Neural cell (in vitro differentiated cells): ENCODE measurements at regions not wholly inside any gene's neighbourhood (a gene's known extent, or its start where the extent isn't known, plus 50 kb on each side); places are given as distances from the start of the nearest gene placed in this dataset.

ENCODE experiments used
- H2AFZ ChIP-seq: fragments of 200-600, 300-800 bp; sonication (generic), shearing (Covaris generic); 2 replicates; pipeline ENCODE4 v1.6.0; 2014; ENCODE audit warnings: low read depth, mild to moderate bottlenecking, antibody characterized with exemption, low read length, moderate library complexity
- H3F3A ChIP-seq: fragments of 200-600 bp; shearing (Covaris generic); 2 replicates; pipeline ENCODE4 v1.6.1; 2016; ENCODE audit warnings: mild to moderate bottlenecking, moderate library complexity, mixed read lengths, antibody characterized with exemption, low read length; ENCODE audit not compliant: insufficient read depth, poor library complexity, severe bottlenecking
- H3K27ac ChIP-seq: fragments of 200-600, 300-800 bp; sonication (generic), shearing (Covaris generic); 2 replicates; pipeline ENCODE4 v1.5.1; 2014; ENCODE audit warnings: mild to moderate bottlenecking, low read length, moderate library complexity
- H3K27me3 ChIP-seq: fragments of 300-800, 200-600 bp; sonication (generic), shearing (Covaris generic); 2 replicates; pipeline ENCODE4 v1.6.0; 2014; ENCODE audit warnings: mild to moderate bottlenecking, low read depth, low read length, moderate library complexity; ENCODE audit not compliant: insufficient read depth
- H3K36me3 ChIP-seq: fragments of 300-800, 200-600 bp; sonication (generic), shearing (Covaris generic); 2 replicates; pipeline ENCODE4 v1.5.1; 2014; ENCODE audit warnings: mild to moderate bottlenecking, antibody characterized with exemption, low read length, moderate library complexity; ENCODE audit not compliant: insufficient read depth
- H3K4me2 ChIP-seq: fragments of 300-800, 200-600 bp; sonication (generic), shearing (Covaris generic); 2 replicates; pipeline ENCODE4 v1.6.0; 2014; ENCODE audit warnings: mild to moderate bottlenecking, low read length
- H3K4me3 ChIP-seq: fragments of 300-800, 200-600 bp; sonication (generic), shearing (Covaris generic); 2 replicates; pipeline ENCODE4 v1.5.1; 2014; ENCODE audit warnings: mild to moderate bottlenecking, low read length, moderate library complexity
- H3K79me2 ChIP-seq: fragments of 200-600 bp; shearing (Covaris generic); replicated peaks from 2 replicates; pipeline ENCODE4 v1.6.0; 2014; ENCODE audit warnings: mild to moderate bottlenecking, low read length, moderate library complexity; ENCODE audit not compliant: insufficient read depth
- H3K9ac ChIP-seq: fragments of 300-800, 200-600 bp; sonication (generic), shearing (Covaris generic); 2 replicates; pipeline ENCODE4 v1.6.1; 2016; ENCODE audit warnings: mild to moderate bottlenecking, low read length, mixed read lengths
- H3K9me2 ChIP-seq: fragments of 200-600 bp; shearing (Covaris generic); 2 replicates; pipeline ENCODE4 v1.6.1; 2016; ENCODE audit warnings: mild to moderate bottlenecking, low read length, mixed read lengths; ENCODE audit not compliant: insufficient read depth
- H3K9me3 ChIP-seq: fragments of 200-600, 300-800 bp; sonication (generic), shearing (Covaris generic); 2 replicates; pipeline ENCODE4 v1.6.1; 2016; ENCODE audit warnings: mild to moderate bottlenecking, mixed run types, low read length, moderate library complexity, mixed read lengths
- H4K20me1 ChIP-seq: fragments of 200-600 bp; shearing (Covaris generic); 2 replicates; pipeline ENCODE4 v1.6.1; 2016; ENCODE audit warnings: mild to moderate bottlenecking, mixed run types; ENCODE audit not compliant: insufficient read depth
- CTCF ChIP-seq: fragments of 450-650 bp; IDR thresholded peaks from 2 replicates; pipeline ENCODE4 v1.5.1; 2014; ENCODE audit warnings: antibody characterized with exemption, mild to moderate bottlenecking, moderate library complexity; ENCODE audit not compliant: poor library complexity, severe bottlenecking
- EP300 ChIP-seq: fragments of 450-650 bp; conservative IDR thresholded peaks from 2 replicates; pipeline ENCODE4 v1.6.1; 2014; ENCODE audit warnings: antibody characterized with exemption, mild to moderate bottlenecking, moderate library complexity; ENCODE audit not compliant: poor library complexity, severe bottlenecking
- EZH2 ChIP-seq: fragments of 200-600, 300-800 bp; shearing (Covaris generic), sonication (generic); IDR thresholded peaks from 2 replicates; pipeline ENCODE4 v1.6.1; 2014; ENCODE audit warnings: antibody characterized with exemption, low read length, borderline replicate concordance, mild to moderate bottlenecking; ENCODE audit not compliant: insufficient read depth, poor library complexity, severe bottlenecking
- MXI1 ChIP-seq: fragments of 450-650 bp; conservative IDR thresholded peaks from 2 replicates; pipeline ENCODE4 v1.6.1; 2014; ENCODE audit warnings: antibody characterized with exemption, mild to moderate bottlenecking; ENCODE audit not compliant: poor library complexity, severe bottlenecking
- POLR2AphosphoS5 ChIP-seq: IDR thresholded peaks from 2 replicates; pipeline ENCODE4 v1.6.1; 2012
- RAD21 ChIP-seq: fragments of 450-650 bp; conservative IDR thresholded peaks from 2 replicates; pipeline ENCODE4 v1.6.1; 2014; ENCODE audit warnings: antibody characterized with exemption, mild to moderate bottlenecking, moderate library complexity
- SMC3 ChIP-seq: fragments of 450-650 bp; conservative IDR thresholded peaks from 2 replicates; pipeline ENCODE4 v1.6.1; 2014; ENCODE audit warnings: antibody characterized with exemption, mild to moderate bottlenecking, moderate library complexity; ENCODE audit not compliant: poor library complexity
- TAF1 ChIP-seq: IDR thresholded peaks from 2 replicates; pipeline ENCODE4 v1.6.1; 2012; ENCODE audit warnings: low read depth
- TF ChIP-seq, protein P1 (sequence below): IDR thresholded peaks from 2 replicates; pipeline ENCODE4 v1.6.1; 2012; ENCODE audit warnings: borderline replicate concordance

GRCh38 chr2:43139996-43140621, 86.3 kb downstream of the ZFP36L2 start:
- no peaks in the 10 kb centered on the region for H3K36me3 ChIP-seq
- TF ChIP-seq MXI1 (no peak), RAD21 (no peak), POLR2AphosphoS5 (no peak), CTCF (no peak), TAF1 (no peak), EZH2 (no peak), SMC3 (no peak), EP300 (no peak)
- TF ChIP-seq, protein P1, sequence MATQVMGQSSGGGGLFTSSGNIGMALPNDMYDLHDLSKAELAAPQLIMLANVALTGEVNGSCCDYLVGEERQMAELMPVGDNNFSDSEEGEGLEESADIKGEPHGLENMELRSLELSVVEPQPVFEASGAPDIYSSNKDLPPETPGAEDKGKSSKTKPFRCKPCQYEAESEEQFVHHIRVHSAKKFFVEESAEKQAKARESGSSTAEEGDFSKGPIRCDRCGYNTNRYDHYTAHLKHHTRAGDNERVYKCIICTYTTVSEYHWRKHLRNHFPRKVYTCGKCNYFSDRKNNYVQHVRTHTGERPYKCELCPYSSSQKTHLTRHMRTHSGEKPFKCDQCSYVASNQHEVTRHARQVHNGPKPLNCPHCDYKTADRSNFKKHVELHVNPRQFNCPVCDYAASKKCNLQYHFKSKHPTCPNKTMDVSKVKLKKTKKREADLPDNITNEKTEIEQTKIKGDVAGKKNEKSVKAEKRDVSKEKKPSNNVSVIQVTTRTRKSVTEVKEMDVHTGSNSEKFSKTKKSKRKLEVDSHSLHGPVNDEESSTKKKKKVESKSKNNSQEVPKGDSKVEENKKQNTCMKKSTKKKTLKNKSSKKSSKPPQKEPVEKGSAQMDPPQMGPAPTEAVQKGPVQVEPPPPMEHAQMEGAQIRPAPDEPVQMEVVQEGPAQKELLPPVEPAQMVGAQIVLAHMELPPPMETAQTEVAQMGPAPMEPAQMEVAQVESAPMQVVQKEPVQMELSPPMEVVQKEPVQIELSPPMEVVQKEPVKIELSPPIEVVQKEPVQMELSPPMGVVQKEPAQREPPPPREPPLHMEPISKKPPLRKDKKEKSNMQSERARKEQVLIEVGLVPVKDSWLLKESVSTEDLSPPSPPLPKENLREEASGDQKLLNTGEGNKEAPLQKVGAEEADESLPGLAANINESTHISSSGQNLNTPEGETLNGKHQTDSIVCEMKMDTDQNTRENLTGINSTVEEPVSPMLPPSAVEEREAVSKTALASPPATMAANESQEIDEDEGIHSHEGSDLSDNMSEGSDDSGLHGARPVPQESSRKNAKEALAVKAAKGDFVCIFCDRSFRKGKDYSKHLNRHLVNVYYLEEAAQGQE = no peak
- H3K9me3 ChIP-seq = no peaks in the 10 kb centered on the region
- H3K4me2 ChIP-seq = no peak overlapping the region
- H4K20me1 ChIP-seq = no peaks in the 10 kb centered on the region
- H3K27me3 ChIP-seq = no peaks in the 10 kb centered on the region
- H3K27ac ChIP-seq = no peak overlapping the region
- H3F3A ChIP-seq = no peaks in the 10 kb centered on the region
- no peaks in the 10 kb centered on the region for H3K79me2 ChIP-seq
- no peaks in the 10 kb centered on the region for H3K9me2 ChIP-seq
- no peak overlapping the region for H3K9ac ChIP-seq
- no peak overlapping the region for H2AFZ ChIP-seq
- H3K4me3 ChIP-seq = no peak overlapping the region

GRCh38 chr2:43139501-43139900, 86.9 kb downstream of the ZFP36L2 start:
- H4K20me1 ChIP-seq = no peaks in the 10 kb centered on the region
- no peaks in the 10 kb centered on the region for H3F3A ChIP-seq
- no peaks in the 10 kb centered on the region for H3K79me2 ChIP-seq
- no peak overlapping the region for H2AFZ ChIP-seq
- no peaks in the 10 kb centered on the region for H3K9me2 ChIP-seq
- no peak overlapping the region for H3K9ac ChIP-seq
- no peak overlapping the region for H3K4me3 ChIP-seq
- no peaks in the 10 kb centered on the region for H3K36me3 ChIP-seq
- no peaks in the 10 kb centered on the region for H3K9me3 ChIP-seq
- TF ChIP-seq RAD21 = no peak
- TF ChIP-seq EZH2 = no peak
- TF ChIP-seq MXI1 = no peak
- TF ChIP-seq EP300 = no peak
- no peak for TF ChIP-seq CTCF
- TF ChIP-seq, protein P1 = no peak
- no peak for TF ChIP-seq TAF1
- no peak for TF ChIP-seq POLR2AphosphoS5
- no peak for TF ChIP-seq SMC3
- H3K4me2 ChIP-seq = no peak overlapping the region
- no peaks in the 10 kb centered on the region for H3K27me3 ChIP-seq
- H3K27ac ChIP-seq = no peak overlapping the region
